ENCODE measurements at regions not wholly inside any gene's neighbourhood (a gene's known extent, or its start where the extent isn't known, plus 50 kb on each side); places are given as distances from the start of the nearest gene placed in this dataset.

DNA sequence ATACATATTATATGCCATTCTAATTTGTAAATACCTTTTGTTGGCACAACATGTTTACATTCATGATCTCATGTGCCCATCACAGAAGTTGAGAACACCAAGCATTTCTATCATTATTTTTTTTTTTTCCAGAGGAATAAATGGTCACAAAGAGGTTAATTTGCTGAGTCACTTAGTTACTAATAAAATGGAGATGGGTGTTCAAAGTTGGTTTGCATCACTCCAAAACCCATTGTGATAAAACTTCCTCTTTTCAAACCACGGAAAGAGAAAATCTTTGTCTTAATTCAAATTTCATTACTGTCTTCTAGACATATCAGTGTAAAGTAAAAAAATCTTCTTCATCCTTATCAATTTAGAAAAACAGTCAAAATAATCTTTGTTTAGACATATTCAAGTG, 636.8 kb upstream of the CCDC179 start:
- no peak overlapping the region for H3K4me3 ChIP-seq (ENCODE audit: low read length)
- H2AFZ ChIP-seq (ENCODE audit: low read length), result no peak overlapping the region
- no peaks in the 10 kb centered on the region for H3K4me1 ChIP-seq (ENCODE audit: low read length)
- H3K27ac ChIP-seq (ENCODE audit: low read length), result no peak overlapping the region
- TF ChIP-seq EZH2 (optimal IDR thresholded peaks at IDR 0.05; ENCODE audit: low read depth, low read length) (no peak), EZH2phosphoT487 (IDR thresholded peaks at IDR 0.05; ENCODE audit: low read length) (no peak), CTCF (IDR thresholded peaks at IDR 0.05; ENCODE audit: low read length) (no peak)
- no peaks in the 10 kb centered on the region for H3F3A ChIP-seq (ENCODE audit: insufficient read depth, low read length)
- H3K4me2 ChIP-seq (ENCODE audit: low read depth, low read length), result no peak overlapping the region
- H3K9me3 ChIP-seq (replicated peaks; ENCODE audit: insufficient read depth, low read length), result no peaks in the 10 kb centered on the region
- H3K27me3 ChIP-seq (replicated peaks; ENCODE audit: insufficient read depth, low read length), result no peaks in the 10 kb centered on the region
- H4K20me1 ChIP-seq (ENCODE audit: insufficient read depth, low read length), result no peaks in the 10 kb centered on the region
- H3K36me3 ChIP-seq (replicated peaks; ENCODE audit: insufficient read depth, low read length), result no peaks in the 10 kb centered on the region
- no peaks in the 10 kb centered on the region for H3K79me2 ChIP-seq (ENCODE audit: low read length)
- no peak for DNase-seq
- no peak overlapping the region for H3K9ac ChIP-seq (ENCODE audit: low read length)
- H3K9me2 ChIP-seq (replicated peaks; ENCODE audit: insufficient read depth, low read length), result no peaks in the 10 kb centered on the region

GRCh38 chr11:23502389-23502788, 642.1 kb upstream of the CCDC179 start:
- Histone ChIP-seq H3K4me3 (ENCODE audit: low read length) (no peak overlapping the region), H3K9me3 (replicated peaks; ENCODE audit: insufficient read depth, low read length) (no peaks in the 10 kb centered on the region; the same call in 1 of the 2 replicates), H4K20me1 (ENCODE audit: insufficient read depth, low read length) (no peaks in the 10 kb centered on the region), H3K27ac (ENCODE audit: low read length) (no peak overlapping the region), H3K4me1 (ENCODE audit: low read length) (no peaks in the 10 kb centered on the region), H3K9me2 (replicated peaks; ENCODE audit: insufficient read depth, low read length) (no peaks in the 10 kb centered on the region), H2AFZ (ENCODE audit: low read length) (no peak overlapping the region), H3K9ac (ENCODE audit: low read length) (no peak overlapping the region), H3K36me3 (replicated peaks; ENCODE audit: insufficient read depth, low read length) (no peaks in the 10 kb centered on the region), H3K27me3 (replicated peaks; ENCODE audit: insufficient read depth, low read length) (no peaks in the 10 kb centered on the region), H3F3A (ENCODE audit: insufficient read depth, low read length) (no peaks in the 10 kb centered on the region), H3K4me2 (ENCODE audit: low read depth, low read length) (no peak overlapping the region), H3K79me2 (ENCODE audit: low read length) (no peaks in the 10 kb centered on the region)
- TF ChIP-seq EZH2phosphoT487 (IDR thresholded peaks at IDR 0.05; ENCODE audit: low read length) (no peak), EZH2 (optimal IDR thresholded peaks at IDR 0.05; ENCODE audit: low read depth, low read length) (no peak), CTCF (IDR thresholded peaks at IDR 0.05; ENCODE audit: low read length) (no peak)
- no peak for DNase-seq

- Histone ChIP-seq H3K4me2 (ENCODE audit: low read depth, low read length) (no peak overlapping the region), H3K9ac (ENCODE audit: low read length) (no peak overlapping the region), H2AFZ (ENCODE audit: low read length) (no peak overlapping the region), H3K36me3 (replicated peaks; ENCODE audit: insufficient read depth, low read length) (no peaks in the 10 kb centered on the region), H3K27ac (ENCODE audit: low read length) (no peak overlapping the region), H3K9me2 (replicated peaks; ENCODE audit: insufficient read depth, low read length) (no peaks in the 10 kb centered on the region), H4K20me1 (ENCODE audit: insufficient read depth, low read length) (no peaks in the 10 kb centered on the region), H3K79me2 (ENCODE audit: low read length) (no peaks in the 10 kb centered on the region), H3F3A (ENCODE audit: insufficient read depth, low read length) (no peaks in the 10 kb centered on the region), H3K4me1 (ENCODE audit: low read length) (no peaks in the 10 kb centered on the region), H3K9me3 (replicated peaks; ENCODE audit: insufficient read depth, low read length) (no peaks in the 10 kb centered on the region; the same call in 1 of the 2 replicates), H3K27me3 (replicated peaks; ENCODE audit: insufficient read depth, low read length) (no peaks in the 10 kb centered on the region), H3K4me3 (ENCODE audit: low read length) (no peak overlapping the region)
- DNase-seq, result no peak
- TF ChIP-seq CTCF (IDR thresholded peaks at IDR 0.05; ENCODE audit: low read length) (no peak), EZH2 (optimal IDR thresholded peaks at IDR 0.05; ENCODE audit: low read depth, low read length) (no peak), EZH2phosphoT487 (IDR thresholded peaks at IDR 0.05; ENCODE audit: low read length) (no peak)
These were observed 642.6 kb upstream of the CCDC179 start for GRCh38 chr11:23502826-23503225.

Measured in MM.1S (cell line).